Fibroblast of the aortic adventitia (primary cell): ENCODE measurements at regions not wholly inside any gene's neighbourhood (a gene's known extent, or its start where the extent isn't known, plus 50 kb on each side); places are given as distances from the start of the nearest gene placed in this dataset.

Experiments
- DNase-seq: peaks from one replicate; pipeline ENCODE4 v3.0.0-alpha.2; 2010; ENCODE audit warnings: low read depth
- H3K4me3 ChIP-seq: 2 replicates; pipeline ENCODE4 v1.5.1; 2011; ENCODE audit warnings: low read depth, mild to moderate bottlenecking, control low read depth, low read length, moderate library complexity
- CTCF ChIP-seq: IDR thresholded peaks from 2 replicates; pipeline ENCODE4 v1.5.1; 2011; ENCODE audit warnings: mild to moderate bottlenecking, low read length, control low read depth, inconsistent platforms; ENCODE audit not compliant: insufficient read depth

- peak; percentile 98 for DNase-seq
- no peak for TF ChIP-seq CTCF
- no peak overlapping the region for H3K4me3 ChIP-seq
These were observed 196.5 kb downstream of the TLE1 start for GRCh38 chr9:81492710-81493447.

DNA sequence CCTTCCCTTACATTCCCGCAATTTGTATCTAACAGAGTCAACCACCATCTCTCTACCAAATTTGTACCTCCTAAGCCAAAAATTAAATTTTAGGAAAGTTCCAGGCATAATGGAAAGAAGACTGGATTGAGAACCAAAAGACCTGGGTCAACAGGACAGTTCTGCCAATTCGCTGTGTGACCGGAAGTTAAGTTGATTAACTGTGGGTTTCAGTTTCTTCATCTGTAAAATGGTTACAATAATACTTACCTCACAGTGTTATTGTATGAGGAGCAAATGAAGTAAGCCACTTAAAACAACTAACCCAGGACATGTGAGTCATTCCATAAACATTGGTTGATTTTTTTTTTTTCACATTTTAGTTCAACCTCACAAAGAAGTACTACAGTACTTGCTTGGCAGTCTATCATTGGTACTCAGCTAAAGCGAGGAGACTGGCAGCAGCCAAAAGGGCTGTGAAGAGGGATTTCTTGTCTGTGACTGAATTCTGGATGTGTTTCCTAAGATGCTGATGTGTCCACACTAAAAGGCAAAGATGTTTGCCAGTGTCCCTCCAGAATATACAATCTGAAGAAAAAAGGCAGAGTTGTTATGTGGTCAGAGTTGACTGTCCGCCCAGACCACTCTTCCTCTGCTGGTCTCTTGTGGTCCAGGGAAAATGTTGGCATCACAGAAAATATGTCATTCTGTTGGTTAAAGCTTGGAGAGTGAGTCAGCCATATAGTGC, 198.6 kb downstream of the TLE1 start:
- peak; percentile 75 for DNase-seq
- TF ChIP-seq CTCF: no peak
- H3K4me3 ChIP-seq: no peak overlapping the region

GRCh38 chr9:81489046-81489445, 200.3 kb downstream of the TLE1 start:
- no peak for TF ChIP-seq CTCF
- no peak overlapping the region for H3K4me3 ChIP-seq
- DNase-seq: no peak

DNA sequence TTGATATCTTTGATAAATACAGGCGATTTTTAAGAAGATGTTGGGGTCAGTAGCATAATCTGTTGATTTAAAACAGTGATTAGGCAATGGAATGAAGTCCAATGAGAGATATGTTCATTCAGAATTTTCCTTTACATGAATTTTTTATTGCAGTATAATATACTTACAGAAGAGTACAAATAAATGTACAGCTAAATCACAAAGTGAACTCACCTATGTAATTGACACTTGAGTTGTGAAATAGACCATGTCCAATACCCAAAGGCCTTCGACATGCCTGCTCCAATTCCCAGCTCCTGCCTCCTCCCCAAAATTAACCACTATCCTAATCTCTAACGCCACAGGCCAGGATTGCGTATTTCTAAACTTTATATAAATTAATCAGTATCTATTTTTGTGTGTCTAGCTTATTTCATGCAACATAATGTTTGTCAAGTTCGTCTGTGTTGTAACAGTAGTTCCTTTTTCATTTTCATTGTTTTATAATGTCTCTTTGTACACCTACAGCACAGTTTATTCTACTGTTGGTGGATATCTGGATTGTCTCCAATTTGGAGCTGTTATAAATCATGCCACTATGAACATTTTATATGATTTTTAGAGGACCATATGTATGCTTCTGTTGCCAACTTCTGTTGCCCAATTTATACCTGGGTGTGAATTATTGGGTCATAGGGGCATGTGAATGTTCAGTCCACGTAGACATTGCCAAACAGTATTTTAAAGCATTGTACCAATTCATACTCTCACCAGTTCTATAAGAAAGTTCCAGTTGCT, 208.3 kb downstream of the TLE1 start:
- DNase-seq: no peak
- no peak overlapping the region for H3K4me3 ChIP-seq
- TF ChIP-seq CTCF: no peak

DNA sequence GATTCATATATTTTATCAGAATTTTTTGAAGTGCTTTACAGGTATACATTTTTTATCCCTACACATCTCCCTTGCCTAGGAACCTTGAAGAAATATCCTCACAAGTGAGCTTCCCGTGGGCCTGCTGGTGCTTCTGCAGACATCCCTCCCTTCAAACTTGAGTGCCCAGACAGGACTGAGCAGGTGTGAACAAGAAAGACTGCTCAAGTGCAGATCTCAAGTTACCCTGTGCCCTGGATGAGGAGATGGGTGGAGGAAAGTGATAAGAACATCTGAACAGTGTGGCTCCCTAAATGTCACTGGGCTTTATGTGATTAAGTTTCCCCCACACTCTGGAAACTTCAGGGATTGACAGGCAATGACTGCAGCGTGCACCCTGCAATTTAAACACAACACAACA, 209.8 kb downstream of the TLE1 start:
- no peak for TF ChIP-seq CTCF
- no peak for DNase-seq
- no peak overlapping the region for H3K4me3 ChIP-seq

DNA sequence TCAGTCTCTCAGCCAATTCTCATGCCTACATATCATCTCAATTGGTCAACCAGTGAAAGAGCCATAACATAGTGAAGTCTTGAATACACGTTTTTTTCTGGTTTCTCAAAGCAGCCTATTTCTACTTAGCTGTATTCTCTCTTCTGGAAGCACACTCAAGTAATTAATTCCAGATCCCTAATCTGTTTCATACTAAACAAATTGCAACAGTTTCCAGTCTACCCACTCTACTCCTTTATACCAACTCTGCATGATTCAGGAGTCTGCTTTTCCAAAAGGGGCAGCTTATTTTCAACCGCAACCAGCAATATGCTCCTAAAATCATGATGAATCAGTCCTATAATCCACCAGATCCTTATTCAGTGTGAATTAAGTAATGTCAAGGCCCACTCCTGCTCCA, 211.7 kb downstream of the TLE1 start:
- TF ChIP-seq CTCF: no peak
- DNase-seq: no peak
- H3K4me3 ChIP-seq: no peak overlapping the region
